NCI-H2227 (cell line): ENCODE measurements at regions not wholly inside any gene's neighbourhood (a gene's known extent, or its start where the extent isn't known, plus 50 kb on each side); places are given as distances from the start of the nearest gene placed in this dataset.

ENCODE experiments used
- DNase-seq: peaks from one replicate; lab custom pipeline; 2025; ENCODE audit not compliant: unreplicated experiment; lab: John Stamatoyannopoulos, UW

GRCh38 chr1:215508311-215508710 is 58.8 kb upstream of the KCTD3 start:
- DNase-seq = no peak
